ENCODE measurements at regions not wholly inside any gene's neighbourhood (a gene's known extent, or its start where the extent isn't known, plus 50 kb on each side); places are given as distances from the start of the nearest gene placed in this dataset.
"Not testable (repeated sequence)": the region's sequence is repeated elsewhere in the genome, so short reads cannot be mapped to it uniquely, and the experiment has no call there.

DNA sequence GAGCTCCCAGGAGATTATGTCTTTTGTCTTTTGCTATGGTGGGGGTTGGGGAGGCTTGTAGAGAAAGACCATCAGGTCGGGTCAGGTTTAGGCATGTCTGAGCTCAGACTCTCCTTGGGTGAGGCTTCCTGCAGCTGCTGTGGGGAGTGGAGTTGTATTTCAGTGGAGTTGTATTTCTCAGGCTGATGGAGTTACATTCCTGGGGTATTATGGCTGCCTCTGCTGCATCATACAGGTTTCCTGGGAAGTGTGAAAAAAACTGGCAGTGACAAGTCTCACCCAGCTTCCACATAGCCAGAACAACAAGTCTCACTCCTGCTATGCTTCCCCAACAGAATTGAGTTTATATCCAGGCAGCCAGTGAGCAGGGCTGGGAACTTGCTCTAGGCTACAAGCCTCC lies 119.3 kb downstream of the VSIG4 start:
- Mint-ChIP-seq H3K27me3 (peaks cover 0 to 28% of the 10 kb centered on the region in 2 donors), H3K27ac (no peak overlapping the region), H3K4me1 (ENCODE audit: low read depth in 2 of 2) (peaks cover 48 to 52% of the 10 kb centered on the region in 2 donors), H3K4me3 (no peak overlapping the region), H3K9me3 (no peaks in the 10 kb centered on the region), H3K36me3 (peaks cover 22% of the 10 kb centered on the region)
- DNase-seq (ENCODE audit: low spot score): no peak
- no peak for ATAC-seq

DNA sequence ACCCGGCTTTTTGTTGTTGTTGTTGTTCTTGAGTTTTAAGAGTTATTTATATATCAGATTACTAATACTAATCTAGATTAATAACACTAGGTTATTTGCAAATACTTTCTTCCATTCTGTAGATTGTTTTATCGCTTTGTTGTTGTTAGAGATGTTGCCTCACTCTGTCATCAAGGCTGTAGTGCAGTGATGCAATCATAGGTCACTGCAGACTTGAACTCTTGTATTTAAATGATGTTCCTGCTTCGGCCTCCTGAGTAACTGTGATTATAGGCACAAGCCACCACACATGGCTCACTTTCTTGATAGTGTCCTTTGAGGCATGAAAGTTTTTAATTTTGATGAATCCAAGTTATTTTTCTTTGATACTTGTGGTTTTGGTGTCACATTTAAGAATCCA lies 129.0 kb downstream of the VSIG4 start:
- DNase-seq (ENCODE audit: low spot score): no peak
- H3K36me3 Mint-ChIP-seq: no peaks in the 10 kb centered on the region
- H3K4me3 Mint-ChIP-seq: no peak overlapping the region
- H3K4me1 Mint-ChIP-seq (ENCODE audit: low read depth in 2 of 2): no peaks in the 10 kb centered on the region
- H3K27ac Mint-ChIP-seq: no peak overlapping the region
- H3K9me3 Mint-ChIP-seq: peaks cover 3% of the 10 kb centered on the region
- peaks cover 0 to 6% of the 10 kb centered on the region in 2 donors for H3K27me3 Mint-ChIP-seq
- no peak for ATAC-seq

DNA sequence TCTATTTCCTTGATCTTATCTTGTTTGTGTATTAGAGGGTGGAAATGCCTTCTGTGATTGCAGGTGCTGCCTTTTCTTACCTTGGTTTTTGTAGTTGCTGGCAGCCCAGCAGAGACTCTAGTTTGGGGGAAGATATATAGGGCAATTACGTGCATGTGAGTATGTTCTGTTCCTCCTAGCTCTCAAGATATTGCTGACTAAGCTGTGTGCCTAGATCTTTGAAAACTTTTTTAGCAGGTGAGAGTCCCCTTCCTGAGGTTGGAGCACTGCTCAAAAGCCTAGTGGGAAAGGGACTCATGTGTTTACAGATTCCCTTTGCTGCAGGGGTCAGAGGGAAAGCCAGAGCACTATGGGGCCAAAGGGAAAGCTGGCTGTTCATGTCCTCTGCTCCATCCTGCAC lies 136.1 kb downstream of the VSIG4 start:
- no peak for ATAC-seq
- Mint-ChIP-seq H3K4me3 (no peak overlapping the region), H3K4me1 (ENCODE audit: low read depth in 2 of 2) (peaks cover 13 to 21% of the 10 kb centered on the region in 2 donors), H3K27me3 (peaks cover 0 to 14% of the 10 kb centered on the region in 2 donors), H3K36me3 (no peaks in the 10 kb centered on the region), H3K9me3 (no peaks in the 10 kb centered on the region), H3K27ac (no peak overlapping the region)
- no peak for DNase-seq (ENCODE audit: low spot score)

DNA sequence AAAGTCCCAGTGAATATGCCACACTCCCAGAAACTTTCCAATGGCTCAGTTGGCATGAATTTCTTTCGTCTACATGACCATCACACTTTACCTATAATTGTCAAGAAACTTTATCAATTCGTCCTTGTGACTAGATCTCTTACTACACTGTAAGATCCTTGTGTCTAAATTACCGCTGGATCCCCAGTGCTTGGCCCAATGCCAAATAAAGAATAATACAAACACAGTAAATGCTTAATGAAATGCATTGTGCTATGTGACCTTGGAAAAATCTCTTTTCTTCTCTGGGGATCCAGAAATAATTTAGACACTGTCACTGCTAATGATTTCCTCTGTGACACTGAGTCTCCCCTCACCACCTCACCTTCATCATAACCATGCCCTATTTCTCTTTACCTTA lies 137.9 kb downstream of the VSIG4 start:
- DNase-seq (ENCODE audit: low spot score) (no peak), ATAC-seq (no peak)
- Mint-ChIP-seq H3K27me3 (peaks cover 0 to 14% of the 10 kb centered on the region in 2 donors), H3K4me3 (no peak overlapping the region), H3K36me3 (no peaks in the 10 kb centered on the region), H3K9me3 (no peaks in the 10 kb centered on the region), H3K27ac (peak overlapping the region in 1 of 2 donors; percentile 26), H3K4me1 (ENCODE audit: low read depth in 2 of 2) (peaks cover 13 to 21% of the 10 kb centered on the region in 2 donors)

DNA sequence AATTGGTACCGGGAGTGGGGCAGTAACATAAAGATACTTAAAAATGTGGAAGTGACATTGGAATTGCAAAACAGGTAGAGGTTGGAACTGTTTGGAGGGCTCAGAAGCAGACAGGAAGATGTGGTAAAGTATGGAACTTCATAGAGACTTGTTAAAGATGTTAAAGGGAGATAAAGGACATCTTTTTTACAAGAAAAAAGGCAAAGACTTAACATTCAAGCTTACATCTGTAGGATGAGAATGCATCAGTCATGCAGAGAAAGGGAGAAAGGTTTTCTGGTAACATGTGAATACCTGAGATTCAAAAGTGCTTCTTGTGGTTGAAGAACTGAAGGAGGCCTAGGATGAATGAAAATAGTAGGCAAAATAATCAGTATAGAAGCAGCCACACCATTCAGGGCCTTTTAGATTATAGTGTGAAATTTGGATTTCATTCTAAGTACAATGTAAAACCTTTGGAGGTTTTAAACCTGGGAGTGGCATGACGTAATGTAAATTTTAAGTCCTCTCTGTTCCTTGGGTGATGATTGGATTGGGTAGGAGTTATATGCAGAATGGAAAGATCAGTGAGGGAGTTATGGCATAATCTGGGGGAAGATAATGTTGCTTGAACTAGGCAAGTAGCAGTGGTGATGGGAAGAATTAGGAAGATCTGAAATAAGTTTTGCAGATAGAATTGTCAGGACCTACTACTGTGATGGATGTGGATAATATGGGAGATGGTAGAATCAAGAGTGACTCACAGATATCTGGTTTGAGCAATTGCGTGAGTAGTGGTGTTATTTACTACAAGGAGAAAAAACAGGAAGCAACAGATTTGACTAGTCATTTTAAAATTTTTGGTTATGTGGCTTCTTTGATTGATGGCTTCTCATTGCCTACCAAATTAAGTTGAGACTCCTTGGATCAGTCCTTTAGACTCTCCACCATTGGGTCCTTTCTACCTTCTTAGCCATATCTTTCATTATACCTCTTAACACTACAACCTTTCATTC lies 138.7 kb downstream of the VSIG4 start:
- no peak overlapping the region for H3K4me3 Mint-ChIP-seq
- ATAC-seq (no peak), DNase-seq (ENCODE audit: low spot score) (no peak)
- H3K9me3 Mint-ChIP-seq: no peaks in the 10 kb centered on the region
- peaks cover 0 to 14% of the 10 kb centered on the region in 2 donors for H3K27me3 Mint-ChIP-seq
- no peak overlapping the region for H3K27ac Mint-ChIP-seq
- H3K4me1 Mint-ChIP-seq (ENCODE audit: low read depth in 2 of 2): peaks cover 13 to 21% of the 10 kb centered on the region in 2 donors
- no peaks in the 10 kb centered on the region for H3K36me3 Mint-ChIP-seq

DNA sequence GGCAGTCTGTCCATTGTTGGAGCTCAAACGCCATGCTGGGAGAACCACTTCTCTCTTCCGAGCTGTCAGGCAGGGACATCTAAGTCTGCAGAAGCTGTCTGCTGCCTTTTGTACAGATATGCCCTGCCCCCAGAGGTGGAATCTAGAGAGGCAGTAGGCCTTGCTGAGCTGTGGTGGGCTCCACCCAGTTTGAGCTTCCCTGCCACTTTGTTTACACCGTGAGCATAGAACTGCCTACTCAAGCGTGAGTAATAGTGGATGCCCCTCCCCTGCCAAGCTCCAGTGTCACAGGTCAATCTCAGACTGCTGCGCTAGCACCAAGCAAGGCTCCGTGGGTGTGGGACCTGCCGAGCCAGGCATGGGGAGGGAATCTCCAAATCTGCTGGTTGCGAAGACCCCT lies 145.7 kb downstream of the VSIG4 start:
- ATAC-seq: no peak
- H3K4me3 Mint-ChIP-seq: no peak overlapping the region
- H3K9me3 Mint-ChIP-seq: peaks cover 5% of the 10 kb centered on the region
- peak overlapping the region; percentile 32 to 62 for H3K27ac Mint-ChIP-seq
- H3K4me1 Mint-ChIP-seq (ENCODE audit: low read depth in 2 of 2): peaks cover 29 to 33% of the 10 kb centered on the region in 2 donors
- H3K27me3 Mint-ChIP-seq: peaks cover 0 to 4% of the 10 kb centered on the region in 2 donors
- peaks cover 12% of the 10 kb centered on the region for H3K36me3 Mint-ChIP-seq
- no peak for DNase-seq (ENCODE audit: low spot score)

DNA sequence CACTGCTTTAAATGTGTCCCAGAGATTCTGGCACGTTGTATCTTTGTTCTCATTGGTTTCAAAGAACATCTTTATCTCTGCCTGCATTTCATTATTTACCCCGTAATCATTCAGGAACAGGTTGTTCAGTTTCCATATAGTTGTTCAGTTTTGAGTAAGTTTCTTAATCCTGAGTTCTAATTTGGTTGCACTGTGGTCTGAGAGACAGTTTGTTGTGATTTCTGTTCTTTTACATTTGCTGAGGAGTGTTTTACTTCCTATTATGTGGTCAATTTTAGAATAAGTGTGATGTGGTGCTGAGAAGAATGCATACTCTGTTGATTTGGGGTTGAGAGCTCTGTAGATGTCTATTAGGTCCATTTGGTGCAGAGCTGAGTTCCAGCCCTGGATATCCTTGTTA lies 148.1 kb downstream of the VSIG4 start:
- Mint-ChIP-seq H3K27ac (peak overlapping the region; percentile 55 to 62), H3K4me3 (peak overlapping the region; percentile 87), H3K36me3 (peaks cover 12% of the 10 kb centered on the region), H3K4me1 (ENCODE audit: low read depth in 2 of 2) (peaks cover 29 to 33% of the 10 kb centered on the region in 2 donors)
- H3K9me3 Mint-ChIP-seq; H3K27me3 Mint-ChIP-seq; ATAC-seq; DNase-seq (ENCODE audit: low spot score): not testable (repeated sequence)

DNA sequence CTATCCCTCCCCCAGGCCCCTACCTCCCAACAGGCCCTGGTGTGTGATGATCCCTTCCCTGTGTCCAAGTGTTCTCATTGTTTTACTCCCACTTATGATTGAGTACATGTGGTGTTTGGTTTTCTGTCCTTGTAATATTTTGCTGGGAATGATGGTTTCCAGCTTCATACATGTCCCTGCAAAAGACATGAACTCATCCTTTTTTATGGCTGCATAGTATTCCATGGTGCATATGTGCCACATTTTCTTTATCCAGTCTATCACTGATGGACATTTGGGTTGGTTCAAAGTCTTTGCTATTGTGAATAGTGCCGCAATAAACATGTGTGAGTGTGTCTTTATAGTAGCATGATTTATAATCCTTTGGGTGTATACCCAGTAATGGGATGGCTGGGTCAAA lies 151.7 kb downstream of the VSIG4 start:
- H3K4me3 Mint-ChIP-seq; H3K27me3 Mint-ChIP-seq; H3K36me3 Mint-ChIP-seq; ATAC-seq; H3K27ac Mint-ChIP-seq; H3K9me3 Mint-ChIP-seq; DNase-seq (ENCODE audit: low spot score): not testable (repeated sequence)
- peaks cover 28% of the 10 kb centered on the region in 2 donors for H3K4me1 Mint-ChIP-seq (ENCODE audit: low read depth in 2 of 2)

DNA sequence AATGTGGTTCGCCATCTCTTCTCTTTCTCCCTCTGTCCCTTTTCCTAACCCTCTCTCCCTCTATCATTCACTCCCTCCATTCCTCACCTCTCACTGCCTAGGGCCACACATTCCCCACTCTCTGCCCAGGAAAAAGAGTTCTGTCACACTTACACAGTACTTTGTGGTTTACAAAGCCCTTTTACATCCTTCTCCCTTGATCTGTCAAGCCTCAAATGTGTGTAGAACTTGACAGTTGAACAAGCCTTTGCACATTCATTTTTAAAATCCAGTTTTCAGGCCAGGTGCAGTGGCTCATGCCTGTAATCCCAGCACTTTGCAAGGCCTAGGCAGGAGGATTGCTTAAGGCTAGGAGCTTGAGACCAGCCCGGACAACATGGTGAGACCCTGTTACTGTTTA lies 156.3 kb downstream of the VSIG4 start:
- H3K27ac Mint-ChIP-seq: no peak overlapping the region

DNA sequence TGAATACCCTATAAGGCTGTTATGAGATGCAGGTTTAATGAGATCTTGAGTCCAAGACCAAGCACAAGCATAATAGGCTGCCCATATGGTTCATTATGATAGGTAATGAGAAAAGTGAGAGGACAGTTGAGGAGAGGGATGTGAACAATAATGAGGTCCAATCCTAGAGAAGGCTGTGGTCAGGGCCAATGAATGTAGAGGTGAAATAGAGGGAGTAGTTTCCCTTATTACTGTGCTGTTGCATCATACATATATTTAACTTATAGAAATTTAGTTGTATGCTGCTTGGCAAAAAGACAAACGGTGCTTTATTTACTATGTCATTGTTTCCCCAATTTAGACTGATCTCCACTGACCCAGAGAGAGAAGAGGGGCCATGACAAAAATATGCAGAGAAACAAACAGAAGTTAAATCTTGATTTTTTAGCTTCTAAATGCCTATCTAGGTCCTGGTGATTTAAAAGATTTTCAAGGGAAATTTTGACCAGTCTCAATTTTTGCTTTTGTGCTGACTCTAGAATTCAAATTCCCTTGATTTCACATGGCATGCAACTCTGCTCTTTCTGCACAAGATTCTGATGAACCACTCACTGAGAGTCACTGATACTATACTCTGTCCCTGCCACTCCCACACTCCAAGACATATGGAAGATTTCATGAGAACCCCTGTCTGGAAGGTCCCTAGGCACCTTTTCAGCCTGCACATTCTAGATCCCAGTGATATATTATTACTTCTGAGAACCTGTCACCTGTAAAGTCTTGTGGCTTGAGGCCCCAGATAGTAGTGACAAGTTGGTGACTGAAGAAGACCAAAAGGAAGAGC lies 159.7 kb downstream of the VSIG4 start:
- ATAC-seq (no peak), DNase-seq (ENCODE audit: low spot score) (no peak)
- Mint-ChIP-seq H3K27ac (no peak overlapping the region), H3K9me3 (no peaks in the 10 kb centered on the region), H3K27me3 (peaks cover 0 to 25% of the 10 kb centered on the region in 2 donors), H3K4me1 (ENCODE audit: low read depth in 2 of 2) (peaks cover 13 to 17% of the 10 kb centered on the region in 2 donors), H3K4me3 (no peak overlapping the region), H3K36me3 (no peaks in the 10 kb centered on the region)

More for the DNA sequence above, 156.3 kb downstream of the VSIG4 start:
- no peaks in the 10 kb centered on the region for H3K36me3 Mint-ChIP-seq
- H3K4me3 Mint-ChIP-seq: no peak overlapping the region
- peaks cover 0 to 22% of the 10 kb centered on the region in 2 donors for H3K27me3 Mint-ChIP-seq
- no peak for ATAC-seq
- H3K4me1 Mint-ChIP-seq (ENCODE audit: low read depth in 2 of 2): peaks cover 9 to 12% of the 10 kb centered on the region in 2 donors
- no peaks in the 10 kb centered on the region for H3K9me3 Mint-ChIP-seq
- DNase-seq (ENCODE audit: low spot score): no peak

DNA sequence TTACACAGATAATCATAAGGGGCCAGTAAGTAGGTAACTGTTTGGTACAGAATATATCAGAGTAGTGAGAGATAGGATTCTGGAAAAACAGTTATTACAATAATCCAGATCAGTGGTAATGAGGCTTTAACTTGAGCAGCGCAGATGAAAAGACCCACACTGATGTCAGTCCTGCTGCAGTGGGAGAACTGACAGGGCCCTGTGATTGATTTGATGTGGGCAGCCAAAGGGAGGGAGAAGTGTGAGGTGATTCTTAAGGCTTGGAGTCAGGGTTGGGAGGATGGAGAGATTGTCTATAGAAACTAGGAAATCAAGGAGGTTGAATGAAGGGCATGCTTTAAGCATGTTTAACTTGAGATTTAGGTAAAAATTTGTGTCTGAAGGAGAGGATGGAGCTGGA lies 161.4 kb downstream of the VSIG4 start:
- no peaks in the 10 kb centered on the region for H3K36me3 Mint-ChIP-seq
- H3K27ac Mint-ChIP-seq: no peak overlapping the region
- H3K9me3 Mint-ChIP-seq: no peaks in the 10 kb centered on the region
- DNase-seq (ENCODE audit: low spot score) (no peak), ATAC-seq (no peak)
- H3K4me3 Mint-ChIP-seq: no peak overlapping the region
- H3K27me3 Mint-ChIP-seq: peaks cover 0 to 29% of the 10 kb centered on the region in 2 donors
- H3K4me1 Mint-ChIP-seq (ENCODE audit: low read depth in 2 of 2): peaks cover 25 to 28% of the 10 kb centered on the region in 2 donors

DNA sequence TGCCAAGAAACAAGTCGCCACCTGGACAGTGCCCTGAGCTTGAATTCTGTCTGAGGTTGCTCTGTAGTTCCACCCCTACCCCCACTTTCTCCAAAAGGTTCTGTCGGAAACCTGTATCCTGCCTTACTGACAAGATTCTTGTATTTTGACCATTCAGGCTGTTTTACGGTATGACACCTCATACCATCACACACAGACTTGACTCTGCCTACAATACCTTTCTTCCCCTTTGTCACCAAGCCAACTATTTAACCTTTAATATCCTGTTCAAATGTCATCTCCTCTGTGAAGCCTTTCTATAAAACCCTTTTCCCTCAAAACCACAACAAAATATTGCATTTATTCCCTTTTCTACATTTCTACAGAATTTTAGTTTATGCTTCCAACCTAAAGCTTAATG lies 161.9 kb downstream of the VSIG4 start:
- Mint-ChIP-seq H3K27ac (no peak overlapping the region), H3K4me1 (ENCODE audit: low read depth in 2 of 2) (peaks cover 27% of the 10 kb centered on the region in 2 donors), H3K36me3 (no peaks in the 10 kb centered on the region), H3K9me3 (no peaks in the 10 kb centered on the region), H3K27me3 (peaks cover 0 to 28% of the 10 kb centered on the region in 2 donors), H3K4me3 (no peak overlapping the region)
- no peak for ATAC-seq
- no peak for DNase-seq (ENCODE audit: low spot score)

DNA sequence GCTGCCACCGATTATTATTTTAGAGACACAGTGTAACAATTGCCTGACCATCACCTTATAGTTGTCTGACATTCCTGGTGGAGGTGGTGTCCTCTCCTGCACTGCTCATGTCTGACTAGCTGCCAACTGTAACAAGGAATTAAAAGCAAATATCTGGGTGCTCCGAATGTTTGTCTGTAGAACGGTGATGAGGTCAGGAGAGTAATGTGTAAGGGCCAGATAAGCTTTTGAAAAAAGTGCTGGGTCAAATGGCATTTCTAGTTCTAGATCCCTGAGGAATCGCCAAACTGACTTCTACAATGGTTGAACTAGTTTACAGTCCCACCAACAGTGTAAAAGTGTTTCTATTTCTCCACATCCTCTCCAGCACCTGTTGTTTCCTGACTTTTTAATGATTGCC lies 164.3 kb downstream of the VSIG4 start:
- peaks cover 32% of the 10 kb centered on the region in 2 donors for H3K4me1 Mint-ChIP-seq (ENCODE audit: low read depth in 2 of 2)
- peaks cover 0 to 23% of the 10 kb centered on the region in 2 donors for H3K27me3 Mint-ChIP-seq
- not testable (repeated sequence) for H3K4me3 Mint-ChIP-seq; H3K9me3 Mint-ChIP-seq; H3K36me3 Mint-ChIP-seq; H3K27ac Mint-ChIP-seq; ATAC-seq; DNase-seq (ENCODE audit: low spot score)

DNA sequence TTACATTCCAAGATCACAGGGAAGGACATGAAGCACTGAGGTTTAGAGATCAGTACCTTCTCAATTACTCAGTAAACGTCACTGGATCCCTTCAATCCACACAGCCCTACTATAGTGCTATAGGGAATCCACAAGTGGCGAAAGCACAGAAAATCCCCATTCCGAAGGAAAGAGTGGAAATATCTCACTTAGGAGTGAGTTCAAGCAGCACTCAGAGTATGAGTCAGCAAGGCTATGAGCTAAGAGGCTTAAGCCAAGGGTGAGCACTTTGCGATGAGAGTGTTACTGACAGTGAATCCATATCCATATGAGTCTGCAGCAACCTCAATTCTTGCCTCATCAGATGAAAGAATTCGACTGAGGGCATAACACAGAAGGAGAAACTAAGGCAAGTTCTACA lies 165.1 kb downstream of the VSIG4 start:
- H3K36me3 Mint-ChIP-seq: no peaks in the 10 kb centered on the region
- no peak for ATAC-seq
- H3K4me3 Mint-ChIP-seq: no peak overlapping the region
- H3K27me3 Mint-ChIP-seq: peaks cover 0 to 18% of the 10 kb centered on the region in 2 donors
- H3K4me1 Mint-ChIP-seq (ENCODE audit: low read depth in 2 of 2): peaks cover 32% of the 10 kb centered on the region in 2 donors
- DNase-seq (ENCODE audit: low spot score): no peak
- H3K27ac Mint-ChIP-seq: peak overlapping the region in 1 of 2 donors; percentile 22
- H3K9me3 Mint-ChIP-seq: no peaks in the 10 kb centered on the region
